ENCODE measurements at regions not wholly inside any gene's neighbourhood (a gene's known extent, or its start where the extent isn't known, plus 50 kb on each side); places are given as distances from the start of the nearest gene placed in this dataset.

DNA sequence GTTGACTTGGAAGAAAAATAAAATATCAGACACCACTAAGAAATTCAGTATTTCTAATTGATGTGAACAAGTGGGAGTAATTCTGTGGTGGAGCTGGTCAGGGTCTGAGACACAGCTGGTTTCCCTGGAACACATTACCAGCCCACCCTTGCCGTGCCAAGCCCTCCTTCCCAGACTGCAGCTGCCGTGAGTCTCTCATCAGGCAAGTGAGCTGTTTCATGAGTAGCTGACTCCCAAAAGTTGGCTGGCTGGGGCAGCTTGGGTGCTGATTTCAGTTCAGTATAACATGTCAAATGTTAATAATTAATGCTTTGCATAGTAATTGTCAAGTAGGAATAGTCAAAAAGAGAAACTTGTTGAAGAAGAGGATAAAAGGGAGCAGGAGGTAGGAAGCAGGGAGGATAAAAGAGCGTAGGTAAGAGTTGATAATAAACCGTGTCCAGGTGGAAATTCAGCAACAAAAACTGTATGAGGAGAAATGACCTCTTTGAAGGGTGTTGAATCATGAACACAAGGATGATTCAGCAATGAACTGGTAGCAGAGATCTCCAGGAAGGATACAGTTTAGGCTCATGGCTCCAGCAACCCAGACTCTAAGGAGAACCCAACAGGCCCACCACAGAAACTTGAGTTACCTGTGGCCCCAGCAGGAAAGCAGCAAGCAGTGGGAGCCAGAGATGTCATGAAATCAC lies 110.9 kb upstream of the SSTR4 start:
- TF ChIP-seq, protein P1, sequence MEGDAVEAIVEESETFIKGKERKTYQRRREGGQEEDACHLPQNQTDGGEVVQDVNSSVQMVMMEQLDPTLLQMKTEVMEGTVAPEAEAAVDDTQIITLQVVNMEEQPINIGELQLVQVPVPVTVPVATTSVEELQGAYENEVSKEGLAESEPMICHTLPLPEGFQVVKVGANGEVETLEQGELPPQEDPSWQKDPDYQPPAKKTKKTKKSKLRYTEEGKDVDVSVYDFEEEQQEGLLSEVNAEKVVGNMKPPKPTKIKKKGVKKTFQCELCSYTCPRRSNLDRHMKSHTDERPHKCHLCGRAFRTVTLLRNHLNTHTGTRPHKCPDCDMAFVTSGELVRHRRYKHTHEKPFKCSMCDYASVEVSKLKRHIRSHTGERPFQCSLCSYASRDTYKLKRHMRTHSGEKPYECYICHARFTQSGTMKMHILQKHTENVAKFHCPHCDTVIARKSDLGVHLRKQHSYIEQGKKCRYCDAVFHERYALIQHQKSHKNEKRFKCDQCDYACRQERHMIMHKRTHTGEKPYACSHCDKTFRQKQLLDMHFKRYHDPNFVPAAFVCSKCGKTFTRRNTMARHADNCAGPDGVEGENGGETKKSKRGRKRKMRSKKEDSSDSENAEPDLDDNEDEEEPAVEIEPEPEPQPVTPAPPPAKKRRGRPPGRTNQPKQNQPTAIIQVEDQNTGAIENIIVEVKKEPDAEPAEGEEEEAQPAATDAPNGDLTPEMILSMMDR (IDR thresholded peaks at IDR 0.05): no peak
- TF ChIP-seq POLR2A (IDR thresholded peaks at IDR 0.05) (no peak), POLR2AphosphoS5 (IDR thresholded peaks at IDR 0.05) (no peak)

Data from prostate gland (tissue), 2 donors.